ENCODE measurements at regions not wholly inside any gene's neighbourhood (a gene's known extent, or its start where the extent isn't known, plus 50 kb on each side); places are given as distances from the start of the nearest gene placed in this dataset.

GRCh38 chr2:128716299-128716721 is 397.6 kb upstream of the HS6ST1 start:
- intact Hi-C loops (cut with micrococcal nuclease), result no loop called here
- Mint-ChIP-seq H3K4me3 (no peak overlapping the region), H3K27ac (no peak overlapping the region), H3K36me3 (ENCODE audit: low read depth) (no peaks in the 10 kb centered on the region), H3K9me3 (no peaks in the 10 kb centered on the region), H3K4me1 (no peaks in the 10 kb centered on the region), H3K27me3 (peaks cover 28% of the 10 kb centered on the region)
- DNase-seq, result peak; percentile 33

GRCh38 chr2:128717758-128718710 is 399.4 kb upstream of the HS6ST1 start:
- Mint-ChIP-seq H3K4me1 (no peaks in the 10 kb centered on the region), H3K27ac (no peak overlapping the region), H3K9me3 (no peaks in the 10 kb centered on the region), H3K4me3 (no peak overlapping the region), H3K27me3 (peaks cover 27% of the 10 kb centered on the region), H3K36me3 (ENCODE audit: low read depth) (no peaks in the 10 kb centered on the region)
- peak; percentile 33 for DNase-seq
- intact Hi-C loops (cut with micrococcal nuclease), result no loop called here

GRCh38 chr2:128720080-128721022 is 401.7 kb upstream of the HS6ST1 start:
- DNase-seq, result no peak
- Mint-ChIP-seq H3K27ac (no peak overlapping the region), H3K4me1 (no peaks in the 10 kb centered on the region), H3K27me3 (peaks cover 20% of the 10 kb centered on the region), H3K4me3 (no peak overlapping the region), H3K36me3 (ENCODE audit: low read depth) (no peaks in the 10 kb centered on the region), H3K9me3 (no peaks in the 10 kb centered on the region)
- intact Hi-C loops (cut with micrococcal nuclease), result no loop called here

GRCh38 chr2:128721096-128721495 is 402.4 kb upstream of the HS6ST1 start:
- Mint-ChIP-seq H3K4me1 (peaks cover 2% of the 10 kb centered on the region), H3K27ac (no peak overlapping the region), H3K9me3 (no peaks in the 10 kb centered on the region), H3K36me3 (ENCODE audit: low read depth) (no peaks in the 10 kb centered on the region), H3K27me3 (peaks cover 12% of the 10 kb centered on the region), H3K4me3 (no peak overlapping the region)
- intact Hi-C loops (cut with micrococcal nuclease), result no loop called here
- no peak for DNase-seq

- intact Hi-C loops (cut with micrococcal nuclease), result no loop called here
- no peak overlapping the region for H3K27ac Mint-ChIP-seq
- DNase-seq, result peak; percentile 37
- no peaks in the 10 kb centered on the region for H3K36me3 Mint-ChIP-seq (ENCODE audit: low read depth)
- no peaks in the 10 kb centered on the region for H3K9me3 Mint-ChIP-seq
- no peak overlapping the region for H3K4me3 Mint-ChIP-seq
- peaks cover 8% of the 10 kb centered on the region for H3K27me3 Mint-ChIP-seq
- H3K4me1 Mint-ChIP-seq, result peaks cover 10% of the 10 kb centered on the region
Observed at GRCh38 chr2:128722489-128722888, 403.8 kb upstream of the HS6ST1 start.

- no peaks in the 10 kb centered on the region for H3K36me3 Mint-ChIP-seq (ENCODE audit: low read depth)
- H3K27me3 Mint-ChIP-seq, result peaks cover 13% of the 10 kb centered on the region
- no peak overlapping the region for H3K4me3 Mint-ChIP-seq
- H3K27ac Mint-ChIP-seq, result no peak overlapping the region
- H3K4me1 Mint-ChIP-seq, result peaks cover 17% of the 10 kb centered on the region
- intact Hi-C loops (cut with micrococcal nuclease), result no loop called here
- H3K9me3 Mint-ChIP-seq, result no peaks in the 10 kb centered on the region
- no peak for DNase-seq
Observed at GRCh38 chr2:128724547-128724946, 405.9 kb upstream of the HS6ST1 start.

GRCh38 chr2:128724972-128725371 is 406.3 kb upstream of the HS6ST1 start:
- peaks cover 12% of the 10 kb centered on the region for H3K27me3 Mint-ChIP-seq
- intact Hi-C loops (cut with micrococcal nuclease), result loop anchor here (5.0 kb wide), 1 partner anchor 103 kb away; no protein-coding TSS in a partner anchor
- peaks cover 17% of the 10 kb centered on the region for H3K4me1 Mint-ChIP-seq
- H3K4me3 Mint-ChIP-seq, result no peak overlapping the region
- no peaks in the 10 kb centered on the region for H3K9me3 Mint-ChIP-seq
- DNase-seq, result peak; percentile 33
- no peaks in the 10 kb centered on the region for H3K36me3 Mint-ChIP-seq (ENCODE audit: low read depth)
- H3K27ac Mint-ChIP-seq, result no peak overlapping the region

- Mint-ChIP-seq H3K27ac (no peak overlapping the region), H3K27me3 (peaks cover 11% of the 10 kb centered on the region), H3K4me1 (peaks cover 17% of the 10 kb centered on the region), H3K36me3 (ENCODE audit: low read depth) (no peaks in the 10 kb centered on the region), H3K9me3 (no peaks in the 10 kb centered on the region), H3K4me3 (no peak overlapping the region)
- peak; percentile 47 for DNase-seq
- intact Hi-C loops (cut with micrococcal nuclease), result loop anchor here (5.0 kb wide), 1 partner anchor 104 kb away; no protein-coding TSS in a partner anchor
Observed at GRCh38 chr2:128726236-128726635, 407.6 kb upstream of the HS6ST1 start.

GRCh38 chr2:128726911-128727310 is 408.2 kb upstream of the HS6ST1 start:
- H3K27me3 Mint-ChIP-seq, result peaks cover 11% of the 10 kb centered on the region
- H3K4me3 Mint-ChIP-seq, result no peak overlapping the region
- H3K27ac Mint-ChIP-seq, result no peak overlapping the region
- H3K4me1 Mint-ChIP-seq, result peaks cover 17% of the 10 kb centered on the region
- no peaks in the 10 kb centered on the region for H3K36me3 Mint-ChIP-seq (ENCODE audit: low read depth)
- H3K9me3 Mint-ChIP-seq, result no peaks in the 10 kb centered on the region
- no peak for DNase-seq
- intact Hi-C loops (cut with micrococcal nuclease), result loop anchor here (5.0 kb wide), 1 partner anchor 105 kb away; no protein-coding TSS in a partner anchor

- Mint-ChIP-seq H3K9me3 (no peaks in the 10 kb centered on the region), H3K4me1 (peaks cover 17% of the 10 kb centered on the region), H3K27me3 (peaks cover 12% of the 10 kb centered on the region), H3K27ac (no peak overlapping the region), H3K4me3 (no peak overlapping the region), H3K36me3 (ENCODE audit: low read depth) (no peaks in the 10 kb centered on the region)
- peak; percentile 54 for DNase-seq
- intact Hi-C loops (cut with micrococcal nuclease), result loop anchor here (5.0 kb wide), 1 partner anchor 105 kb away; no protein-coding TSS in a partner anchor
Observed at GRCh38 chr2:128727404-128727803, 408.7 kb upstream of the HS6ST1 start.

- peaks cover 17% of the 10 kb centered on the region for H3K4me1 Mint-ChIP-seq
- peaks cover 13% of the 10 kb centered on the region for H3K27me3 Mint-ChIP-seq
- H3K4me3 Mint-ChIP-seq, result no peak overlapping the region
- no peaks in the 10 kb centered on the region for H3K9me3 Mint-ChIP-seq
- H3K36me3 Mint-ChIP-seq (ENCODE audit: low read depth), result no peaks in the 10 kb centered on the region
- H3K27ac Mint-ChIP-seq, result no peak overlapping the region
- peak; percentile 56 for DNase-seq
- intact Hi-C loops (cut with micrococcal nuclease), result loop anchor here (5.0 kb wide), 1 partner anchor 106 kb away; no protein-coding TSS in a partner anchor
Observed at GRCh38 chr2:128727914-128728313, 409.2 kb upstream of the HS6ST1 start.

GRCh38 chr2:128729051-128729450 is 410.4 kb upstream of the HS6ST1 start:
- Mint-ChIP-seq H3K27ac (no peak overlapping the region), H3K4me3 (no peak overlapping the region), H3K27me3 (peaks cover 15% of the 10 kb centered on the region), H3K36me3 (ENCODE audit: low read depth) (no peaks in the 10 kb centered on the region), H3K9me3 (no peaks in the 10 kb centered on the region), H3K4me1 (peaks cover 17% of the 10 kb centered on the region)
- intact Hi-C loops (cut with micrococcal nuclease), result loop anchor here (5.0 kb wide), 1 partner anchor 107 kb away; no protein-coding TSS in a partner anchor
- no peak for DNase-seq

GRCh38 chr2:128731994-128732650 is 413.5 kb upstream of the HS6ST1 start:
- intact Hi-C loops (cut with micrococcal nuclease), result no loop called here
- no peak for DNase-seq
- no peaks in the 10 kb centered on the region for H3K36me3 Mint-ChIP-seq (ENCODE audit: low read depth)
- peaks cover 22% of the 10 kb centered on the region for H3K4me1 Mint-ChIP-seq
- H3K4me3 Mint-ChIP-seq, result no peak overlapping the region
- H3K27me3 Mint-ChIP-seq, result peaks cover 21% of the 10 kb centered on the region
- H3K9me3 Mint-ChIP-seq, result no peaks in the 10 kb centered on the region
- no peak overlapping the region for H3K27ac Mint-ChIP-seq
